ENCODE measurements at regions not wholly inside any gene's neighbourhood (a gene's known extent, or its start where the extent isn't known, plus 50 kb on each side); places are given as distances from the start of the nearest gene placed in this dataset.

DNA sequence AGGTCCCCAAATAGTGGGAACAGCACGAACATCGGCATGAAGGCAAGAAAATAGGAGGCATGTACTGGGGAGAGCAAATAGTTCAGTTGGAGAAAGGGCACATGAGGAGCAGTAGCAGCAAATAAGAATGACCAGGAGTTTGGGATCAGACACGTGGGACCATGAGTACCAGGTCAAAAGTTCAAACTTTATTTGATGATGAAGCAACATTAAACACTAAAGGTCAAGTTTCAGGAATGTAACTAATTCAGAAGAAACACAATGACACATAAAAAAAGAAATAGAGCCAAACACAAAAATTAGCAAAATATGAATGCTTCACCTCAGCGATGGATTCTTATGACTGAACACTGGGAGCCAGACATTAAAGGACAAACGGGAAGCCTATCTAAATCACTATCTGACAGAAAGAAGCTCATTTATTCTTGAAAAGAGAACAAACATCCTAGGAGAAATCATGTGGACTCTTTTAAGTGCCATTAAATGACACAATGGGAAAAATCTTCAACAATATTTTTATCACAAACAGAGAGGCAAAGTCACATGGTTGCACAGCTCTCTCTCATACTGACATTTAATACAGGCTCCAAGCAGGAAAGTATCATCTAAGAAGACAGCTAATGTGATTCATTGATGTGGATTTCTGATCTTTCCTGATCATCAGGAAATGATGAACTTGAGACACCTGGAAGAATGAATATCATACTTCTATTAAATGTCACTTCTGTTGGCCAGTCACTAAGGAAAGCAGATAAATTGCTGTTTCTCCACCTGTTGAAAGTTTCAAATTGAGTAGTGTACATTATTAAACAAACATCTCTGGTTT, 216.9 kb upstream of the THBS1 start:
- no peak for FAIRE-seq

DNA sequence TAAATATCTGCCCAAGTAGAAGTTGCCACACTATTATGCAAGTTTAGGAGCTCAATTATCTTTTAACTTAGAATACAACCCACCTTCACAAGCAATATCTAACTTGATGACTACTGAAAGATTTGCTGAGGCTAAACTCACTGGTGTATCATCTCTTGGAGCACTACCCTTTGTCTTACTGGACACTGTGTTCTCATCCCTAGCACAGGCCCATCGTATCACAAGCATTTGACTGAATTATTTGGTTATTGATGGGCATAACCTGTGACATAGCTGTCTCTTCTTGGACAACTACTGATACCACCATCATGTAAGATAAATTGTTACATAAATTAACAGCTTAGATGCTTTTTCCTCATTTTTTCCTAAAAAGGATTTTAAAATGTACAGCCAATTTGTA, 216.2 kb upstream of the THBS1 start:
- peak; percentile 33 for FAIRE-seq

DNA sequence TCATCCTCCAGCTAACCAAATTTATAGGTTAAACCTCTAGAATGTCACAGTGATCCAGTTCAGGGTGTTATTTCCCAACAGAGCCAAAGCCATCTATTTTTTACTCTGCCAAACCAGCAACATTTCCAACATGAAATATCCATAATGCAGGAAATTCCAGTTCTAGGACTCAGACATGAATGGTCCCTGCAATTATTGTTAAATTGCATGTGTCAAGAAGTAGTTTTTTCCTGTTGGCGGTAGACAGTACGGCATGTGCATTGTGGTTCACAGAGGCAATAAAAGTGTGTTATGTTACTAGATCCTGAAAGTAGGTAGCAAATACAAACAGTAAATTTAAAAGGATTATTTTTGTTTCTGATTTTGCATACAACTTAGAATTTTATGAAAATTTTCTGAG, 215.7 kb upstream of the THBS1 start:
- FAIRE-seq, result no peak

DNA sequence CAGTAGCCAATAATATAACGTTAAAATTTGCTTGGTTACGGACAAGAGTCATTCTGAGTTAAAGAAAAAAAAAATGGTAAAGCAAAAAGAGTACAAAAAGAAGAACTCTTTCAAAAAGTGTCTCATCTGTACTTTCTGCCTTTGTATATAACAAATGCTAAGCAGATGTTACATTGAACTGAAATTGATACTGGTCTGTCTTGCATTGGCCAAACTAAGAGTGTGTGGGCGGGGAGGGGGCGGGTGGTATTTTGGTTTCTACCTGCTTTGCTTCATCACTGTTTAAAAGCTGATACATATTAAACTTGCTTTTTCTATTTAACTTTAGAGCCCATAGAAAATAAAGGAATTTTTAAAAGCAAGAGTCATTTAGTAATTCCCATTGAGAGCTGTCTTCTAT, 215.0 kb upstream of the THBS1 start:
- no peak for FAIRE-seq

DNA sequence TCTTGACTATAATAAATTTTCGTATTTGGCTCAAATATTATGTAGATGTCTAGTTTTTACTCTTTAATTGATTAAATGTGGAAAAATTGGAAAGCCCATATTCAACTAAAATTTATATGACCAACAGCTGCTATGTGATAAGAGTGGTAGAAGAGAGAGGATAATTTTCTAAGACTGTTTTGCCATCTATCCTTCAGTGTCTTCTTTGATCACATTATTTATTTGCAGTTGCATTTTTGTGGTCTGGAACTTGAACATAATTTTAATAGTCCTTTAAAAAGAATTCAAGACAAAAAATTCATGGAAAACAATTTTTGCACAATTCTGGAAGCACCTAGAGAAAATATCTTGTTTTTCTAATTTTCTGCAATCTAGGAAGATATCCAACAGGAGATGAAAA, 213.3 kb upstream of the THBS1 start:
- FAIRE-seq, result no peak

DNA sequence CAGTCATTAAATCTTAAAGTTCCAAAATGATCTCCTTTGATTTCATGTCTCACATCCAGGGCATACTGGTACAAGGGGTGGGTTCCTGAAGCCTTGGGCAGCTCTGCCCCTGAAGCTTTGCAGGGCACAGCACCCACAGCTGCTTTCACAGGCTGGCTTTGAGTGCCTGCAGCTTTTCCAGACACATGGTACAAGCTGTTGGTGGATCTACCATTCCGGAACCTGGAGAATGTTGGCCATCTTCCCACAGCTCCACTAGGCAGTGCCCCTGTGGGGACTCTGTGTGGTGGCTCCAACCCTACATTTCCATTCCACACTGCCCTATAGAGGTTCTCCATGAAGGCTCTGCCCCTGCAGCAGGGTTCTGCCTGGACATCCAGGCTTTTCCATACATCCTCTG, 211.1 kb upstream of the THBS1 start:
- FAIRE-seq, result no peak

DNA sequence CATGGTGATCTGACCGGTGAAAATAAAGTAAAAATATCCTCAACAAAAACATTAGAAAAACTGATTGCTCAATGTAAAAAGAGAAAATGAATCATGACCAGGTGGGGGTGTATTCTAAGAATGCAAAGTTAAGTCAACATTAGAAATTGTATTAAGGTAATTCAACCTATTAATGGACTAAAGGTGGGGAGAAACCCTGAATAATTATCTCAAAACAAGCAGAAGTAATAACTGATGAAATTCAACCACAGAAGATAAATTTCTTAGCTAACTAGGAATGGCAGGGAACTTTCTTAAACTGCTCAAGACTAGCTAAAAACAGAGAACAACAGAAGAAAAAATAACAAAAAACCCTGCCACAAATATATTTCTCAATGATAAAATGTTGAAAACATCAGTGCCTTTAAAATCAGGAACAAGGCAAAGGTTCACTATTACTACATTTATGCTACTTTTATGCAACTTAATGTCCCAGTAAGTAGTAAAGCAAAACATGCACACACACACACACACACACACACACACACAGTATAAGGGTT, 204.4 kb upstream of the THBS1 start:
- no peak for FAIRE-seq

DNA sequence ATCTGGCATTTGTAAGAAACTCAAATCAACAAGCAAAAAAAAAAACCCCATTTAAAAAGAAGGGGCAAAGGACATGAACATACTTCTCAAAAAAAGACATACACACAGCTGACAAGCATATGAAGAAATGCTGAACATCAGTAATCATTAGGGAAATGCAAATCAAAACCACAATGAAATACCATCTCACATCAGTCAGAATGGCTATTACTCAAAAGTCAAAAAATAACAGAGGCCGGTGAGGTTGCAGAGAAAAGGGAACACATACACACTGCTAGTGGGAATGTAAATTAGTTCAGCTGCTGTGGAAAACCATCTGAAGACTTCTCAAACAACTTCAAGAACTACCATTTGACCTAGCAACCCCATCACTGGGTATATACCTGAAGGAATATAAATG, 199.4 kb upstream of the THBS1 start:
- no peak for FAIRE-seq

DNA sequence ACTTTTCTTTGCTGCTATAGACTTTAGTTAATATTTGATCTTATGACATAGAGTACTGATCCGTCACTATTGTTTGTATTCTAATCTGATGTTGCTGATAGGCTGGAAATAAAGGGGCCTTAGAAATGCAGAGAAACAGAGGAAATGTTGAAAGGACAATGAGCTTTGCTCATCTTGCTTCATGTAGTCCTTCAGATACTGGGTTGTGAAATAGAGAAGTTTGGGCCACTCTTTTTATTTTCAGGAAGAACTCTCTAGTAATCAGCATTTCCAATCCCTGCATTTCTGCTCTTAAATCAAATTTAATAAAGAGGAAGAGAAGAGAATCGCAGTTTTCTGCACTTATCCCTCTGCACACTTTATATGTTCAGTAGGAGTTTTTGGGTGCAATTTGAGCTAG, 192.8 kb upstream of the THBS1 start:
- no peak for FAIRE-seq

DNA sequence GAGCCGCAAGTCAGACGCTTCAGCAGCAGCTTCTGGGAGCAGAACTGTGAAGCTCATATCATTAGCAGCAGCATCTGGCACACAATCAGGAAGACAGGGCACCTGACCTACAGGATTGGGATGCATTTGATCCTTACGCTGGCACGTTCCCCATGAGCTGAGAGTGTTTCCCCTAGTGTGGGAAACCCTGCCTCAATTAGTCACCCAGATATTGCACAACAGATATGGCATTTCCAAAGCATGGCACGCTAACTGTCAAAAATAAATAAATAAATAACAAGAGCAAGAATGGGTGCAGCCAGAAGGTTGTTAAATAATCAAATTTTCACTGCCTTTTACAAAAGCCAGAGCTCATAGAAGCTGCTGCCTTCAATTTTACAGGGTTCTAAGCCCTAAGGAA, 189.6 kb upstream of the THBS1 start:
- FAIRE-seq, result no peak

DNA sequence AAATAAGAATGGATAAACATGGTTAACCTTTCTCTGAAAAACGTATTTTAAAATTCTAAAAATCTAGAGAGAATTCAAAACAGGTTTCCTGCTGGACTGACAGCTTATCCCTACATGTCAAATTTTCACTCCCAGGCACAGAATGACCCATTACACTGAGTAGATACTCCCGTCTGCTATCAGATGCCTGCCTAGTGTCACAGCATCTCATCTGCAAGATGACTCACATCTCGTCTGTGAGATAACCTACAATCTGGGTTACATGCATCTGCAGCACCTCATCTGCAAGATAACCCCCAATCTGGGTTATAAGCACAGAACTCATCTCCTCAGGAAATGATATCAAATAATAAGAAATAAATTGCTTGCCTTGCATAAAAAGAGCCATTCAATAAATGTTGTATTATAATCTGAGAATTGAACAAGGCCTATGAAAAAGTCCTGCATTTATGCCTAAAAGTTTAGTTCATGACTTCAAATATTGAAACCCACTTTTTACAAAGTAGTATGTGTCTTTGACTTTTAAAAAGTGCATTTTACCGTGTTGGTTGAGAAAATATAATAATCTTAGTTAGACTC, 188.3 kb upstream of the THBS1 start:
- no peak for FAIRE-seq

DNA sequence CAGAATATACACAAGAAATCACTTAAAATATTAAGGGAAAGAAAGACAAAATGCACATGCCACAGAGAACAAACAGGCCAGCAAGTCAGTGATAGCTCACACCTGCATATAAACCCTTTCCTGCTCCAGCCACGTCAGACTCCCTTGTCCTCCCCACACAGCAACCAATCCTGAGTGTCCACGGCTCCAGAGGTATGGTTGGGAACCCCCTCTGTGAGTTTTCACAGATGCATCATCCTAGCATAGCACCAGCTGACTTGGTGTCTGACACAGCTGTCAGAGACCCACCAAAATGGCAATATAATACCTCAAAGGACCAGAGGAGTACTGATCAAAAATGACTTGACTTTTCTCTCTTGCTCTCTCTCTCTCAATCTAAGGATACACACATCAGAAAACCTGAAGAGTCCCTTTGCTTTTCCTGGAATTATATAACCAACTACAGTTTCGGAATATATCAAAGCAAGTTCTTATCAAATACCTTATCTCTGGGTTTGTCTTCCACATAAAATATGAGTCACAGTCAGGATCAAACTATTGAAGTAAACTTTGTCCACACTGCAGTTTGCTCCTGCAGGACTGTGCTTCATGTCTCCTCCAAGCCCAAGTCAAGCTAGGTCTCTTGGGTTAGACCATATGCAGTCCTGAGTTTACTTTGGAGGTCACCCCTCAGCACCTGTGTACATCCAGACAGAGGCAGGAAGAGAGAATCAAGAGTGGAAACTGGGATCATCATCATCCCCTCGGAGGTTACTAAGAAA, 187.1 kb upstream of the THBS1 start:
- FAIRE-seq, result no peak

DNA sequence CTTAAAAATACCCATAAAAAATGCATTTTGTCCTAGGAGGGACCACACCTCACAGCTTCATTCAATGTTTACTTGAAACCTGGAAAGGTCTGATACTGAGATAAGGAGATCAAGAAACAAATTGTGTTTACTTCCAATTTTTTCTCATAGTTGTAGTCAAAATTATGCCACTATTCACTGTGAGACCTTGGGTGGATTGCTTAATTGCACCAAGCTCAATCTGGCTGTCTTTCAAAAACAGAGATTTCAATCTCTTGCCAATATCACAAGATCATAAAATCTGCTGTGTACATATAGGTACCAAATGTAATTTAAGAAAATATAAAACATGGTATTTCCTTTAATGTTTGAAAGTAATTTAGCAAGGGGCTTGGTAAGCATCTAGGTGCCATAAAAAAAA, 186.4 kb upstream of the THBS1 start:
- no peak for FAIRE-seq

DNA sequence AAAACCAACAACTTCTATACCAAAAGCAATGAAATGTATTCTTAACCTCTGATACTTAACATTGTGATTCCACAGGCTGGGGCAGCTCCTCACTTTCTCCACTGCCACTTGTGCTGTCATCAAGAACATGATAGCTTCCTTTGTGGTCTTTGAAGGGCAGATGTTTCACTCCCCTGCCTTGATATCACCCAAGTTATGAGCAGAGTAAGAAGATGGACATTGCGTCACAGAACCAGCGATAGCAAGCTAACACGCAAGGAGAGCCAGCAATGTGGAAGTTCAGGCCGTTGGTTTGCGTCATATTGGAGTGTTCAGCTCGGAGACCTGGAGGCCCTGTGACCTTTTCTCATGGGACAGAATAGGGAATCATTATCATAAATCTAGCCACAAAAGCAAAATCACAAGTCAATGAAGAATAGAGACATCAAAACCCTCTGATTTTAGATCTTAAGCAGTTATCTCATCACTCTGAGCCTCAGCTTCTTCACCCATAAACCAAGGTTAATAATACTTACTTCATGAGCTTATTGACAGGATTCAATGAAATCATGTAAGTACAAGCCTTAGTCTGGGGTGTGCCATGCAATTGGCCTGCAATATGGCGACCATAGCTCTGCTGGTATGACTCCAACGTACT, 183.8 kb upstream of the THBS1 start:
- FAIRE-seq, result no peak

DNA sequence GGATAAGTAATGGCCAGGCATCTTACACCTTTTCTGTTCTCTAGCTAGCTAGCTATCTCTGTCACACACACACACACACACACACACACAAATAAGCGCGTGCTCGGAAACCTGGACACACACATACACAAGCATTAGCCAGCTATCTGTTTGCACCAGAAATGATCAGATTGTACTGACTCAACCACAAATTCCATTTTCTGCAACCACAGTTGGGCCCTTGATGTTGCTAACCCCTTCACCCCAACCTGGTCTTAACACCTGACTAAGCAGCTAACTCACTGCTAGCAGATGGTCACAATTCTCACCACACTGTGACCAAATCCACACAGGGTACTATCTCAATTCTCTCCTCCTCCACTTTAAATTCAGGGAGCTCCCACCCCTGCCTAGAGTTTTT, 183.0 kb upstream of the THBS1 start:
- FAIRE-seq, result no peak

DNA sequence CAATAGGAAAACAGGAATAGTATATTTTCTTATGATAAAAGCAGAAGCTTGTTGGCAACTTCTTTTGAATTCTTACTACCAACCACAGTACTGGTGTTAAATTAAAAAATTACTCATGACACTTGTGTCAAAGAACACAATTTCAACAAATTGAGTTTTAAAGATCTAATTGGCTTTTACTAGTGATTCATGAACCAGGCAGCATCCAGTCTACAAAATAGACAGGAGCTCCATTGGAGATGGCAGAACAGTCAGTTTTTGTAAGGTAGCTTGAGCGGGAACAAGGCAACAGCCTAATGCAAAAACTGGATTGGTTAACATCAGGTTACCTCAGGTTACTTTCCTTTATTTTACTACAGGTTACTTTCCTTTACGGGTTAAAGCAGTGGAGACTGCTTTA, 181.3 kb upstream of the THBS1 start:
- FAIRE-seq, result no peak

DNA sequence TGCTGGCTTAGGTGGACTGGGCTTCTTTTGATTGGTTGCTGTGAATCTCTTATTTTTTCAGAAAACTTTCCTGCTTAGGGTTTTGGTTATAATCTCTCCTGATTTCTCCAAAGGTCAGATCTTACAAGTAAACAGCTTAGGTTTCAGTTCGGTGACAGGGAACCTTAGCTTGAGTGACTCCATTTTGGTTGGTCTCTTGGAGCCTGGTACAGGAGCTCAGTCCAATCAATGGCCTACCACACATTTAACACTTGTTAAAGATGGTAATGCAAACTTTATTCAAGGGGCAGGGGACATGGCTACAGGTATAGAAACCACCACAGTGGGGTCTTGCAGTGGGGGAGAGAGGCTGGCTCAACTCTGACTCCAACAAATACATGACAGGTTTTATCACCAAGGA, 180.9 kb upstream of the THBS1 start:
- no peak for FAIRE-seq

DNA sequence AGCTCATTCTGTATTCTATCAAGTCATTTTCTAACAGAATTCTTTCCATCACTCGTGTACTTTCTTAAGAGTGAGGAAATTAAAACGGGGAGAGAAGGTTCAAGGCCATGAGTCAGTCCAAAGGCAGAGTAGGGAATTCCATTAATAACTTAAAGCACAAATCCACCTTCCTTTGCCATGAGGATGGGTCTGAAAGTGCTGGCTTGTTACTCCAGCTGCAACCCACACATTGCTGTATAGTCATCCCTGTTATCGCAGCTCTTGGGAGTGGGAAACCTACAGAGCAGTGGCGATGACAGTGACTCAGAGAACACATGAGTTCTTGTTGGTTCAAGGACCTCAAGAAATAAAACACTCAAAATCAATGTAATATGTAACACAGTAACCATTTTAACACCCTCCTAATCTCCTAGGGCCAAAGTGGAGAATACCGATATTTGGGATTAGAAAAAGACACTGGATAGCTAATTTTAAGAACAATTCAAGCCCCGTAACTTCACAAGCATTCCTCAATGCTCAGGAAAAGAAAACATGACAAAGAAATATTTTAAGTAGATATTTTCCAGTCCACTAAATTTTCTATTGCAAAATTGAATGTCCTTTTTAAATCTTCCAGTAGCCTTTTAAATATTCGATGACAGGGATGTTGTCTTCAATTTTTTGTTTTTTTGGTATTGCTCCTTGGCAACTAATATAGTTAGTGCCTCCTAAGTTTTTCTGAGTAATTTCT, 179.9 kb upstream of the THBS1 start:
- FAIRE-seq, result no peak

DNA sequence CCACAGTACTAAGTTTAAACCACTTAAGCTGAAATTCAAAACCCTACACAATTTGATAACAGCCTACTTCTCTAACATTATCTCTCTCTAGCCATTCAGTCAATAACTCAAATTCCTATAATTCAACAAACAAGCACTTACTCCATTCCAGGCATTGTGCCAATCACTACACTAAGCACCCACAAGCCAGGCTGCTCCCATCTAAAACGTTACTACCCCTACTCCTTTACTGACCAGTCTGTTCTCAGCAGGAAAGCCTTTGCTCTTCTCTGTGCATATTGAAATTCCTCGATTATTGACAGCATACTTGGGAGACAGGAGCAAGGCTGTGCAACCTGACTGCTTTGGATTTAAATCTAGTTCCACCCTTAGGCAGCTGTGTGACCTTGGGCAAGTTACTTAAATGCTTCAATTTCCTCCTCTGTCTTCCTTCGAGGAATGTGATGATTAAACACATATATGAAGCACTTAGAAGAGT, 177.2 kb upstream of the THBS1 start:
- no peak for FAIRE-seq

DNA sequence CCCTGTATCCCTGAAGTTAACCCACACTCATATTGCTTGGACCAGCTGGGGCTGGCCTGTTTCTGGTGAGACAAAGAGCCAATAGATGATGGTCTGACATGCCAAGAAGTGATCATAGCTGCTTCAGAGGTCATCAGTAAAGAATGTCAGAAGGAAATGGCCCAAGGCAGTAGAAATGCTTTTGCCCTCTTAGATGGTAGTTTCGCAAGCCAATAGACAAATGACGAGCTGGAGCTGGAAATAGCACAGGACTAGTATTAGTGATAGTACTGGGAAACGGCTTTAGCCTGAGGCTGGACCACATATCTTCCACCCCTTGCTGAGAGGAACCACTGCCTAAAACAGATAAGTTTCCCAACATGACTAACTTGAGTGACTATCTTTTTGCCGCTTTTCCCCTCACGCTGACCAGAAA, 176.1 kb upstream of the THBS1 start:
- FAIRE-seq, result no peak

DNA sequence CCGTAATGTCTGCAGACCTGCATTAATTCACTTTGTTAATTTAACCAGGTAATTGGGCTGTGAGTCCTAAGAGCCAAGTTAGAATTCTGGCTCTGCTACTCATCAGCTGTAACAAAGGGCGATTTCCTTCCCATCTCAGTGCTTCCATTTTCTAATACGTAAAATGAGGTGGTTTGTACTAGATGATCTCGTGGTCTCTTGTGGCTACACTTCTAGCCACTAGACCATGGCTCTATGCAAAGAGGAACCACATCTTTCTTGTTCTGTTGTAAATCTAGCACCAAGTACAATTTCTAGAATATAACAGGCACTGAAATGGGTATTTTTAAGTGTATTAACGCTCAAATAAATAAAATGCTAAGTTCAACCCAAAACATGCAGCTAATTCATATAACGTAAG, 174.4 kb upstream of the THBS1 start:
- no peak for FAIRE-seq

DNA sequence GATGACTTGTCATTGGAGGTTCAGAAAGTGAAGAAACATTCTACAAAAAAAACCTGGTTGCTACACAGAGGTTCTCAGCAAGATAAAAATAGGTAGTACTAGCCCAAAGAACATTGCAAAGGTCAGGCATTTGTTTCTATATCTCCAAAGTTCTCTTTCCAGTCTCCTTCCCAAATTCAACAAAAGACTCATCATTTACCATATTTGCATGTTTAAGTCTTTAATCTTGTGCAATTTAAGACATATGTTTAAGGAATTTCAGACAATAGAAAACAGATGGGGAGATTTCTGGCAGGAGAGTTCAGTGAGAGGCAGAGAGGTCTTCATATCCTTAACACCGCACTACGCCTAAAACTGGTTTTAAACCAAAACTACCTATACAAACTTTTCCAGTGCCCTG, 173.8 kb upstream of the THBS1 start:
- no peak for FAIRE-seq
